ENCODE measurements at regions not wholly inside any gene's neighbourhood (a gene's known extent, or its start where the extent isn't known, plus 50 kb on each side); places are given as distances from the start of the nearest gene placed in this dataset.

DNA sequence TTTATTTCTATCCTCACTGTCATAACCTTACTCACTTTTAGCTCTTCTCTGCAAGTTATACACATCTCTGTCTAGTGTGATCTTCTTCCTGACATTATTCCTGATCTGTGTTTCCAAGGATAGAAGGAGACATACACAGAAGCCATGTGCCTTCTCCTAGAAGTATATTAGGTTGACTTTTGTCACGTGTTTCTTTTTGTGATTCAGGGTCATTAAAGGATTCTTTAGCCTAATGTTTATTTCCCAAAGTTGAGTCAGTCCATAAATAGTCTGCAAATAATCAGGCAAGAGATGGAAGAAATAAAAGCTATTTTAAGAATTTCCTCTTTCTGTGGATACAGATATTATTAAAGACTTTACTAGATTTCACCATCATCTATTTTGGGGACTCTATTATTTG, 214.1 kb upstream of the GOT2 start:
- TF ChIP-seq, protein P1, sequence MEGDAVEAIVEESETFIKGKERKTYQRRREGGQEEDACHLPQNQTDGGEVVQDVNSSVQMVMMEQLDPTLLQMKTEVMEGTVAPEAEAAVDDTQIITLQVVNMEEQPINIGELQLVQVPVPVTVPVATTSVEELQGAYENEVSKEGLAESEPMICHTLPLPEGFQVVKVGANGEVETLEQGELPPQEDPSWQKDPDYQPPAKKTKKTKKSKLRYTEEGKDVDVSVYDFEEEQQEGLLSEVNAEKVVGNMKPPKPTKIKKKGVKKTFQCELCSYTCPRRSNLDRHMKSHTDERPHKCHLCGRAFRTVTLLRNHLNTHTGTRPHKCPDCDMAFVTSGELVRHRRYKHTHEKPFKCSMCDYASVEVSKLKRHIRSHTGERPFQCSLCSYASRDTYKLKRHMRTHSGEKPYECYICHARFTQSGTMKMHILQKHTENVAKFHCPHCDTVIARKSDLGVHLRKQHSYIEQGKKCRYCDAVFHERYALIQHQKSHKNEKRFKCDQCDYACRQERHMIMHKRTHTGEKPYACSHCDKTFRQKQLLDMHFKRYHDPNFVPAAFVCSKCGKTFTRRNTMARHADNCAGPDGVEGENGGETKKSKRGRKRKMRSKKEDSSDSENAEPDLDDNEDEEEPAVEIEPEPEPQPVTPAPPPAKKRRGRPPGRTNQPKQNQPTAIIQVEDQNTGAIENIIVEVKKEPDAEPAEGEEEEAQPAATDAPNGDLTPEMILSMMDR (IDR thresholded peaks at IDR 0.05) = no peak
- no peak overlapping the region for H3K27ac ChIP-seq
- H3K27me3 ChIP-seq = no peaks in the 10 kb centered on the region

DNA sequence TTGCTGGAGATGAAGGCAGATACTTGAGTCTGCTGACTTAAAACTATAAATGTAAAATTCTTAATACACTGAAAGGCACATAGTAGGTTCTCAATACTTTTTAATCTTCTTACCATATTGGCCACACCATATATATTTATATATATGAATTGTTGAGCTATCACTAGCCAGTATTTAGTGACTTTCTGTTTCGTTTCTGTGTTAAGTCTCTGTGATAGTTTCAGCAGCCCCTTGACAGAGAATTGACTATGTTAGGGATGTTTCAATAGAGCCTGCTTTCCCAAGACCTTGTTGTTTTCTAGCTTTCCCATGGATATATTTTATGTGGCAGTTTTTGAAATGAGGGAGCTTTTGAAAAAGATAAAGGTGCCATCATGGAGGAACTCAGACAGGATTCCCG, 206.5 kb upstream of the GOT2 start:
- Histone ChIP-seq H3K4me3 (no peak overlapping the region), H3K4me1 (no peaks in the 10 kb centered on the region), H3K9me3 (no peaks in the 10 kb centered on the region), H3K27ac (no peak overlapping the region), H3K27me3 (no peaks in the 10 kb centered on the region), H3K36me3 (no peaks in the 10 kb centered on the region)
- TF ChIP-seq, protein P1 (IDR thresholded peaks at IDR 0.05) = no peak
- no peak for DNase-seq (ENCODE audit: low spot score)

More for the DNA sequence above, 214.1 kb upstream of the GOT2 start:
- Histone ChIP-seq H3K9me3 (peaks cover 0 to 12% of the 10 kb centered on the region in 2 donors), H3K4me1 (no peaks in the 10 kb centered on the region), H3K4me3 (no peak overlapping the region), H3K36me3 (no peaks in the 10 kb centered on the region)
- no peak for DNase-seq (ENCODE audit: low spot score)

DNA sequence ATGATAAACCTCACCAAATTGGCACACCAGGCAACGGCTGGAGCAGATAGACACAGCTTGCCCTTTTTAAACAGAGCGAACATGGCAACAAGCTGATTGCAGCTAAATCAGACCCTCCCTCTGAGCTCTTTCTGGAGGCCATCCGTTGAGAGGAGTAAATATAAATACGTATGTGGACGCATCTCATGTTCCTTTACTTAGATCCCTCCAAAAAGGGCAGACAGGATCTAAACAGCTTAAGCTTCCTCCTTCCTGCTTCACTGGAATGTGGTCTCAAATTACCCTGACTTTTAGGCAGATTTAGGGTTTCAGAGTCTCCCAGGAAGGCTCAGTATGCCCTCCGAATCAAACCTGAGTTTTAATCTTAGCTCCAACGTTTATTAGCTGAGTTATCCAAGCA, 204.7 kb upstream of the GOT2 start:
- Histone ChIP-seq H3K9me3 (peaks cover 0 to 8% of the 10 kb centered on the region in 2 donors), H3K4me3 (no peak overlapping the region), H3K27me3 (no peaks in the 10 kb centered on the region), H3K4me1 (no peaks in the 10 kb centered on the region), H3K36me3 (no peaks in the 10 kb centered on the region), H3K27ac (no peak overlapping the region)
- no peak for DNase-seq (ENCODE audit: low spot score)
- TF ChIP-seq, protein P1 (IDR thresholded peaks at IDR 0.05) = no peak

DNA sequence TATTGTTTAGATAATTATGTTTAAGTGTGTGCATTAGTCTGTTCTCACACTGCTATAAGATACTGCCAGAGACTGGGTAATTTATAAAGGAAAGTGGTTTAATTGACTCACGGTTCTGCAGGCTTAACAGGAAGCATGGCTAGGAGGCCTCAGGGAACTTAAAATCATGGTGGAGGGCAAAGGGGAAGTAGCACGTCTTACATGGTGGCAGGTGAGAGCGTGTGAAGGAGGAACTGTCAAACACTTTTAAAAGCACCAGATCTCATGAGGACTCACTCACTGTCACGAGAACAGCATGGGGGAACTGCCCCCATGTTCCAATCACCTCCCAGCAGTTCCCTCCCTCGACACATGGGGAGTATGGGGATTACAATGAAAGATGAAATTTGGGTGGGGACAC, 203.5 kb upstream of the GOT2 start:
- Histone ChIP-seq H3K27me3 (no peaks in the 10 kb centered on the region), H3K36me3 (no peaks in the 10 kb centered on the region), H3K9me3 (peaks cover 0 to 8% of the 10 kb centered on the region in 2 donors), H3K4me1 (no peaks in the 10 kb centered on the region), H3K4me3 (no peak overlapping the region), H3K27ac (no peak overlapping the region)
- DNase-seq (ENCODE audit: low spot score) = no peak
- TF ChIP-seq, protein P1 (IDR thresholded peaks at IDR 0.05) = no peak

DNA sequence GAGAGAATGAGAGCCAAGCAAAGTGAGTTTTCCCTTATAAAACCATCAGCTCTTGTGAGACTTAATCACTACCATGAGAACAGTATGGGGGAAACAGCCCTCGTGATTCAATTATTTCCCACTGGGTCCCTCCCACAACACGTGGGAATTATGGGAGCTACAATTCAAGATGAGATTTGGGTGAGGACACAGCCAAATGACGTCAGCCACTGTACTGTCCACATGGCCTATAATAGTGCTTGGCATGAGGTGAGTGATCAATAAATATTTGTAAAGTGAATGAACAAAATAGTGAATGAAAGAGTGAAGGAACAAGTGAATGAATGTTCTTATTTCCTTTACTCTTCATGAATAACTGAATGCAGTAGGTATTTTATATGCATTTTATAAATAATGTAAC, 199.1 kb upstream of the GOT2 start:
- Histone ChIP-seq H3K9me3 (peaks cover 0 to 8% of the 10 kb centered on the region in 2 donors), H3K36me3 (no peaks in the 10 kb centered on the region), H3K27ac (no peak overlapping the region), H3K4me1 (no peaks in the 10 kb centered on the region), H3K4me3 (no peak overlapping the region), H3K27me3 (no peaks in the 10 kb centered on the region)
- TF ChIP-seq, protein P1 (IDR thresholded peaks at IDR 0.05) = no peak
- no peak for DNase-seq (ENCODE audit: low spot score)

DNA sequence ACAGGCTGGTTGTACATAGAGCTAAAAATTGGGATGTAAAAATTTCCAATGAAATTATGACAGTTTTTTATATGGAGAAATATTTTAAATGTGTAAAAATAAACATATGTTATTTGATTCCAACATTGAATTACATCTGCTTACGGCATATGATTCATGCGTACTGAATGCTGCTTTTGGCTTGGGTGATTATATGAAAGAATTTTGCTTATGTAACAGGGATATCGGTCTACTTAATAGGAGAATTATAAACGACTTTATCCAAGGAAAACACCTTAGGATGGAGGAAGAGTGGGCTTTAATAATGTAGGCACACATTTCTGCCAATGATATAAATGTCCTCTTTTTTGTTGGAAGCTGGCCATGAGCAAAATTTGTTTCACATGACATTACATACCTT, 197.3 kb upstream of the GOT2 start:
- Histone ChIP-seq H3K36me3 (no peaks in the 10 kb centered on the region), H3K9me3 (peaks cover 0 to 8% of the 10 kb centered on the region in 2 donors), H3K4me1 (no peaks in the 10 kb centered on the region), H3K27ac (no peak overlapping the region), H3K4me3 (no peak overlapping the region), H3K27me3 (no peaks in the 10 kb centered on the region)
- TF ChIP-seq, protein P1 (IDR thresholded peaks at IDR 0.05) = no peak
- no peak for DNase-seq (ENCODE audit: low spot score)
